ENCODE measurements at regions not wholly inside any gene's neighbourhood (a gene's known extent, or its start where the extent isn't known, plus 50 kb on each side); places are given as distances from the start of the nearest gene placed in this dataset.

DNA sequence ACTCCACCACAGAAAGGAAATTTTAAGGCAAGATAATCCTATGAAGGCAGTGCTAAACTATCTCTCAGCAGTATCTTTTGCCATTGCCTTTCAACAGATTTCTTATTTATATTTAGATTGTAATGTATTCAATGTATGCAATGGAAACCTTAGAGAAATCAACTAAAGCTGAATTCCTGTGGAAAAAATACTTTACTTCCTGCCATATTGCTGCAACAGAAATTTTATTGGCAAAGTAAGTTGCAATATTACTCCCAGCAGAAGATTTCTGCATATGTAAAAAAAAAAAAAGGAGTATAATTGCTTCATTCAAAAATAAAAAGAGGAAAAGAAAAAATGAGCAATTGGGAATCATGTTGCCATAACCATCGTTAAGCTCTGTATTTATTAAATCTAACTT is 454.6 kb upstream of the CD180 start:
- TF ChIP-seq, protein P1, sequence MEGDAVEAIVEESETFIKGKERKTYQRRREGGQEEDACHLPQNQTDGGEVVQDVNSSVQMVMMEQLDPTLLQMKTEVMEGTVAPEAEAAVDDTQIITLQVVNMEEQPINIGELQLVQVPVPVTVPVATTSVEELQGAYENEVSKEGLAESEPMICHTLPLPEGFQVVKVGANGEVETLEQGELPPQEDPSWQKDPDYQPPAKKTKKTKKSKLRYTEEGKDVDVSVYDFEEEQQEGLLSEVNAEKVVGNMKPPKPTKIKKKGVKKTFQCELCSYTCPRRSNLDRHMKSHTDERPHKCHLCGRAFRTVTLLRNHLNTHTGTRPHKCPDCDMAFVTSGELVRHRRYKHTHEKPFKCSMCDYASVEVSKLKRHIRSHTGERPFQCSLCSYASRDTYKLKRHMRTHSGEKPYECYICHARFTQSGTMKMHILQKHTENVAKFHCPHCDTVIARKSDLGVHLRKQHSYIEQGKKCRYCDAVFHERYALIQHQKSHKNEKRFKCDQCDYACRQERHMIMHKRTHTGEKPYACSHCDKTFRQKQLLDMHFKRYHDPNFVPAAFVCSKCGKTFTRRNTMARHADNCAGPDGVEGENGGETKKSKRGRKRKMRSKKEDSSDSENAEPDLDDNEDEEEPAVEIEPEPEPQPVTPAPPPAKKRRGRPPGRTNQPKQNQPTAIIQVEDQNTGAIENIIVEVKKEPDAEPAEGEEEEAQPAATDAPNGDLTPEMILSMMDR (IDR thresholded peaks at IDR 0.05), result no peak
- TF ChIP-seq POLR2A (IDR thresholded peaks at IDR 0.05) (no peak), POLR2AphosphoS5 (IDR thresholded peaks at IDR 0.05) (no peak), EP300 (IDR thresholded peaks at IDR 0.05; ENCODE audit: low read depth) (no peak)
